ENCODE measurements at regions not wholly inside any gene's neighbourhood (a gene's known extent, or its start where the extent isn't known, plus 50 kb on each side); places are given as distances from the start of the nearest gene placed in this dataset.

DNA sequence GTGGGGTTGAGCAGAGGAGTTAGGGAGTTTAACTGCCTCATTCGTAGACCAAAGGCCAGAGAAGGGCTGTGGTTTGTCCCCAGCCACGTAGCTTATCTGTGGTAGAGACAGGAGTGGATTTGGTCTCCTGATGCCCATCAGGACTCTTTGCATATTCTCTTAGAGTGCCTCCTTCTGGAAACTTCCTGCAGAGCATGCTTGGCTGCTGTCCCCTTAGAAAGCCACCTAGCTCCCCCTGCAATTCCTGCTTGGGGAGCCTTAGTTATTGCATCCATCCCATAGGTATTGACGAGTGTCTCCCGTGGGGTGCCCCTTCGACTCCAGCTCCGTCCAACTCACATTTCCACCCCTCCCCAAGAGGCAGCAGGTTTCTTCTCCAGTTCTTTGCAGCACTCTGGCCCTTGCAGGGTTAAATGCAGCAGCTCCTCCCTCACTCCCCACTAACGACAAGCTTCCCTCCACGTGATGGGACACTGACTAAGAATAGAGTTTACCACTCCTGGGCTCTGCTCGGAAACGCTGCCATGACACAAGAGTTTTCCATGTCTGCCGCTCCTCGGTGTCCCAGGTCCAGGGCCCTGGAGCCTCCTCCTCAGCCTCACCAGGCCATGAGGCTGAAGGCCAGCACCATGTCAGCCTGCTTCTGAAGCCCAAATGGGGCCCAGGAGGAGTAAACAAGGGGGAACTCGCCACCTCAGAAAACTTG lies 147.8 kb upstream of the UNC5B start:
- Histone ChIP-seq H3K9me3 (ENCODE audit: insufficient read depth, low read depth) (no peaks in the 10 kb centered on the region), H3F3A (ENCODE audit: insufficient read depth, low read depth) (no peaks in the 10 kb centered on the region), H2AFZ (no peak overlapping the region), H3K27me3 (ENCODE audit: insufficient read depth, low read depth) (peaks cover 32% of the 10 kb centered on the region), H3K27ac (no peak overlapping the region), H3K4me1 (replicated peaks; ENCODE audit: insufficient read depth) (no peaks in the 10 kb centered on the region), H3K79me2 (ENCODE audit: low read depth) (no peaks in the 10 kb centered on the region), H3K9me2 (ENCODE audit: insufficient read depth) (no peaks in the 10 kb centered on the region), H4K20me1 (ENCODE audit: insufficient read depth) (no peaks in the 10 kb centered on the region; the same call in 1 of the 2 replicates), H3K36me3 (ENCODE audit: low read depth) (no peaks in the 10 kb centered on the region), H3K4me2 (no peak overlapping the region), H3K4me3 (no peak overlapping the region)
- BruUV-seq (replicated peaks): no TSS peak
- ChIA-PET POLR2A (ENCODE audit: unreplicated experiment) (no interaction called here), CTCF (no interaction called here)
- intact Hi-C loops (cut with micrococcal nuclease; ENCODE audit: unreplicated experiment): no loop called here
- no peak for DNase-seq
- TF ChIP-seq EZH2 (IDR thresholded peaks at IDR 0.05; ENCODE audit: low read depth): no peak
- TF ChIP-seq, protein P1, sequence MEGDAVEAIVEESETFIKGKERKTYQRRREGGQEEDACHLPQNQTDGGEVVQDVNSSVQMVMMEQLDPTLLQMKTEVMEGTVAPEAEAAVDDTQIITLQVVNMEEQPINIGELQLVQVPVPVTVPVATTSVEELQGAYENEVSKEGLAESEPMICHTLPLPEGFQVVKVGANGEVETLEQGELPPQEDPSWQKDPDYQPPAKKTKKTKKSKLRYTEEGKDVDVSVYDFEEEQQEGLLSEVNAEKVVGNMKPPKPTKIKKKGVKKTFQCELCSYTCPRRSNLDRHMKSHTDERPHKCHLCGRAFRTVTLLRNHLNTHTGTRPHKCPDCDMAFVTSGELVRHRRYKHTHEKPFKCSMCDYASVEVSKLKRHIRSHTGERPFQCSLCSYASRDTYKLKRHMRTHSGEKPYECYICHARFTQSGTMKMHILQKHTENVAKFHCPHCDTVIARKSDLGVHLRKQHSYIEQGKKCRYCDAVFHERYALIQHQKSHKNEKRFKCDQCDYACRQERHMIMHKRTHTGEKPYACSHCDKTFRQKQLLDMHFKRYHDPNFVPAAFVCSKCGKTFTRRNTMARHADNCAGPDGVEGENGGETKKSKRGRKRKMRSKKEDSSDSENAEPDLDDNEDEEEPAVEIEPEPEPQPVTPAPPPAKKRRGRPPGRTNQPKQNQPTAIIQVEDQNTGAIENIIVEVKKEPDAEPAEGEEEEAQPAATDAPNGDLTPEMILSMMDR (conservative IDR thresholded peaks at IDR 0.05): no peak

DNA sequence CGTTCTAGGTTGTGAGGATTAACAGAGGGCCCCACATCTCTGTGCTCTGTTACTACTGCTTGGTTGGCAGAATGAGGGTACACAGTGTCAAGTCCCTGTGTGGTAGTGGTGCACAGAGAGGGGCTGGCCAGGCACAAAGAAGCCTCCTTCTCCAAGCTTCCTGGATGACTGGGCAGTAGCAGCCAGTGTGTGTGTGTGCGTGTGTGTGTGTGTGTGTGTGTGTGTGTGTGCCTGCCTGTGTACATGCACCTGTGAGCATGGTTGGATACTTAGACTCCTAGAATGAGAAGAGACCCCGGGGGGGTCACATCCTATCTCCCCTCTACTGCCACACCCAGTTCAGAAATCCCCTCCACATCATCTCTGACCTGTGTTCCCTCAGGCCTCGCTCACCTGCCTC lies 146.7 kb upstream of the UNC5B start:
- no peaks in the 10 kb centered on the region for H3K79me2 ChIP-seq (ENCODE audit: low read depth)
- no peaks in the 10 kb centered on the region for H3K36me3 ChIP-seq (ENCODE audit: low read depth)
- no peak for DNase-seq
- H2AFZ ChIP-seq: no peak overlapping the region
- no peaks in the 10 kb centered on the region; the same call in 1 of the 2 replicates for H4K20me1 ChIP-seq (ENCODE audit: insufficient read depth)
- no peaks in the 10 kb centered on the region for H3K9me3 ChIP-seq (ENCODE audit: insufficient read depth, low read depth)
- POLR2A ChIA-PET (ENCODE audit: unreplicated experiment): no interaction called here
- no peaks in the 10 kb centered on the region for H3K4me1 ChIP-seq (replicated peaks; ENCODE audit: insufficient read depth)
- no TSS peak for BruUV-seq (replicated peaks)
- no peak for TF ChIP-seq EZH2 (IDR thresholded peaks at IDR 0.05; ENCODE audit: low read depth)
- TF ChIP-seq, protein P1 (conservative IDR thresholded peaks at IDR 0.05): no peak
- no peaks in the 10 kb centered on the region for H3F3A ChIP-seq (ENCODE audit: insufficient read depth, low read depth)
- H3K4me2 ChIP-seq: no peak overlapping the region
- peaks cover 25% of the 10 kb centered on the region for H3K27me3 ChIP-seq (ENCODE audit: insufficient read depth, low read depth)
- CTCF ChIA-PET: no interaction called here
- intact Hi-C loops (cut with micrococcal nuclease; ENCODE audit: unreplicated experiment): no loop called here
- H3K9me2 ChIP-seq (ENCODE audit: insufficient read depth): no peaks in the 10 kb centered on the region
- H3K4me3 ChIP-seq: no peak overlapping the region
- H3K27ac ChIP-seq: no peak overlapping the region

DNA sequence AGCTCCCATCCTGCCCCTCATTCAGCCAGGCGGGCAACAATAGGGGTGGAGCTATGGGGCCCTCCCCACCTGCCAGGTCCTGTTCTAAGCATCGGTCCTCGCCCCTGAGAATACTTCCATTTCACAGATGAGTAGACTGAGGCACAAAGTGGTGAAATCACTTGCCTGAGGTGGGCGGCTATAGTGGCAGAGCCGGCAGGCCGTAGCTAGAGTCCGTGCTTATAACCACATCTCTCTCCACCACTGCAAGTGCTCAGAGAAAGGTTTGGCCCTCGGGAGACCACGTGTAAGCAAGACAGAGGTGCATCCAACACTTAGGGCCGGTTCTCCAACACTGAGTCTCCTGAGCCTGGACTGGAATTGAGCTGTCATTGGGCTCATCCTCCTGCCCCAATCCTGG lies 145.8 kb upstream of the UNC5B start:
- CTCF ChIA-PET: no interaction called here
- TF ChIP-seq, protein P1 (conservative IDR thresholded peaks at IDR 0.05): no peak
- no peak for TF ChIP-seq EZH2 (IDR thresholded peaks at IDR 0.05; ENCODE audit: low read depth)
- Histone ChIP-seq H3K9me3 (ENCODE audit: insufficient read depth, low read depth) (no peaks in the 10 kb centered on the region), H3K9me2 (ENCODE audit: insufficient read depth) (no peaks in the 10 kb centered on the region), H3F3A (ENCODE audit: insufficient read depth, low read depth) (no peaks in the 10 kb centered on the region), H3K79me2 (ENCODE audit: low read depth) (no peaks in the 10 kb centered on the region), H3K36me3 (ENCODE audit: low read depth) (no peaks in the 10 kb centered on the region), H3K27ac (no peak overlapping the region), H3K4me1 (replicated peaks; ENCODE audit: insufficient read depth) (no peaks in the 10 kb centered on the region), H3K27me3 (ENCODE audit: insufficient read depth, low read depth) (peaks cover 25% of the 10 kb centered on the region; the same call in 1 of the 2 replicates), H3K4me2 (no peak overlapping the region), H3K4me3 (no peak overlapping the region), H2AFZ (no peak overlapping the region), H4K20me1 (ENCODE audit: insufficient read depth) (no peaks in the 10 kb centered on the region; the same call in 1 of the 2 replicates)
- POLR2A ChIA-PET (ENCODE audit: unreplicated experiment): no interaction called here
- DNase-seq: no peak
- no TSS peak for BruUV-seq (replicated peaks)
- intact Hi-C loops (cut with micrococcal nuclease; ENCODE audit: unreplicated experiment): no loop called here
